Activated CD4-positive, alpha-beta T cell treated with anti-CD3 and anti-CD28 coated beads for 24 hours (primary cell): ENCODE measurements at regions not wholly inside any gene's neighbourhood (a gene's known extent, or its start where the extent isn't known, plus 50 kb on each side); places are given as distances from the start of the nearest gene placed in this dataset.

ENCODE experiments used
- DNase-seq, 2 donors: peaks; one replicate each; pipeline ENCODE4 v3.0.0-alpha.2; 2020; ENCODE audit warnings: low read depth in 2 of 2

- no peak for DNase-seq
These were observed 693.4 kb downstream of the ADGRL2 start for GRCh38 chr1:82494117-82494516.

- no peak for DNase-seq
These were observed 691.4 kb downstream of the ADGRL2 start for GRCh38 chr1:82492159-82492558.

- no peak for DNase-seq
These were observed 690.7 kb downstream of the ADGRL2 start for GRCh38 chr1:82491301-82492048.

GRCh38 chr1:82487778-82488177, 687.0 kb downstream of the ADGRL2 start:
- DNase-seq = no peak

GRCh38 chr1:82486969-82487368, 686.2 kb downstream of the ADGRL2 start:
- no peak for DNase-seq

GRCh38 chr1:82486468-82486867, 685.7 kb downstream of the ADGRL2 start:
- no peak for DNase-seq

- DNase-seq = no peak
These were observed 685.0 kb downstream of the ADGRL2 start for GRCh38 chr1:82485591-82486369.

GRCh38 chr1:82483146-82483545, 682.4 kb downstream of the ADGRL2 start:
- no peak for DNase-seq

- DNase-seq = no peak
These were observed 678.2 kb downstream of the ADGRL2 start for GRCh38 chr1:82478916-82479315.

GRCh38 chr1:82472489-82473131, 671.9 kb downstream of the ADGRL2 start:
- DNase-seq = no peak

- no peak for DNase-seq
These were observed 666.2 kb downstream of the ADGRL2 start for GRCh38 chr1:82466891-82467290.

GRCh38 chr1:82466416-82466815, 665.7 kb downstream of the ADGRL2 start:
- no peak for DNase-seq

GRCh38 chr1:82465024-82465423, 664.3 kb downstream of the ADGRL2 start:
- no peak for DNase-seq

- DNase-seq = no peak
These were observed 663.7 kb downstream of the ADGRL2 start for GRCh38 chr1:82464362-82465001.

- no peak for DNase-seq
These were observed 663.2 kb downstream of the ADGRL2 start for GRCh38 chr1:82463951-82464350.

- no peak for DNase-seq
These were observed 661.6 kb downstream of the ADGRL2 start for GRCh38 chr1:82462366-82462765.

- no peak for DNase-seq
These were observed 654.6 kb downstream of the ADGRL2 start for GRCh38 chr1:82455342-82455741.

GRCh38 chr1:82454431-82454830, 653.7 kb downstream of the ADGRL2 start:
- DNase-seq = no peak

GRCh38 chr1:82453511-82454185, 652.9 kb downstream of the ADGRL2 start:
- no peak for DNase-seq

- DNase-seq = no peak
These were observed 651.4 kb downstream of the ADGRL2 start for GRCh38 chr1:82452096-82452495.

- DNase-seq = no peak
These were observed 650.5 kb downstream of the ADGRL2 start for GRCh38 chr1:82451191-82451590.
